H1 (cell line): ENCODE measurements at regions not wholly inside any gene's neighbourhood (a gene's known extent, or its start where the extent isn't known, plus 50 kb on each side); places are given as distances from the start of the nearest gene placed in this dataset.

Experiments
- CTCF ChIA-PET: fragments of 300-600 bp; sonication (Branson Sonifier 250); formaldehyde crosslinking; loops from one replicate; lab custom pipeline; 2021; ENCODE audit not compliant: partially characterized antibody; lab: Charles Lee
- POLR2A ChIA-PET: fragments of 300-600 bp; sonication (Branson Sonifier 250); formaldehyde crosslinking; loops from one replicate; lab custom pipeline; 2021; ENCODE audit warnings: inconsistent platforms; ENCODE audit not compliant: partially characterized antibody; lab: Charles Lee
- DNase-seq, 2 experiments: peaks; one replicate each; pipeline versions ENCODE4 v3.0.0 to v3.0.0-alpha.2; 2010 to 2022; ENCODE audit warnings: low spot score in 2 of 2, low read depth in 1 of 2, mixed read lengths in 1 of 2
- FAIRE-seq: peaks from 2 replicates; lab custom pipeline; 2011; peaks lifted over from hg19 to GRCh38; lab: Jason Lieb, UNC
- H2AFZ ChIP-seq: 2 replicates; pipeline ENCODE4 v1.8.1; 2012; ENCODE audit warnings: low read length, inconsistent platforms
- H2AK5ac ChIP-seq: 2 replicates; pipeline ENCODE4 v1.6.1; 2013; ENCODE audit warnings: low read depth, low read length
- H2BK120ac ChIP-seq: replicated peaks from 2 replicates; pipeline ENCODE3; 2013; ENCODE audit warnings: low read depth, low read length, inconsistent platforms
- H2BK12ac ChIP-seq: 2 replicates; pipeline ENCODE4 v1.6.1; 2013; ENCODE audit warnings: low read depth, low read length
- H2BK15ac ChIP-seq: 2 replicates; pipeline ENCODE4 v1.6.1; 2013; ENCODE audit warnings: low read length
- H2BK20ac ChIP-seq: 2 replicates; pipeline ENCODE4 v1.6.1; 2013; ENCODE audit warnings: low read length
- H2BK5ac ChIP-seq: 2 replicates; pipeline ENCODE4 v1.6.1; 2013; ENCODE audit warnings: low read depth, low read length
- H3K14ac ChIP-seq: 2 replicates; pipeline ENCODE4 v1.6.1; 2013; ENCODE audit warnings: inconsistent platforms; ENCODE audit not compliant: insufficient read length
- H3K18ac ChIP-seq: 2 replicates; pipeline ENCODE4 v1.6.1; 2013; ENCODE audit warnings: low read length; ENCODE audit errors: extremely low read depth
- H3K23ac ChIP-seq: 2 replicates; pipeline ENCODE4 v1.6.1; 2013; ENCODE audit warnings: inconsistent platforms; ENCODE audit not compliant: insufficient read length
- H3K23me2 ChIP-seq: 2 replicates; pipeline ENCODE4 v1.6.1; 2013; ENCODE audit warnings: low read depth, low read length
- H3K27ac ChIP-seq: 2 replicates; pipeline ENCODE4 v1.6.1; 2011; ENCODE audit warnings: low read depth, low read length, inconsistent platforms
- H3K27me3 ChIP-seq, 4 experiments: replicated peaks in 1 of 4; 1 replicate in 1 of 4; 2 replicates in 3 of 4; pipeline versions ENCODE4 v1.6.1 to v1.8.1; 2011 to 2013; ENCODE audit warnings: low read length in 3 of 4, mild to moderate bottlenecking in 3 of 4, inconsistent platforms in 2 of 4, mixed read lengths in 2 of 4, moderate library complexity in 1 of 4; ENCODE audit not compliant: control insufficient read depth in 3 of 4, insufficient read depth in 3 of 4; ENCODE audit errors: extremely low read depth in 1 of 4
- H3K36me3 ChIP-seq, 4 experiments: 2 replicates each; pipeline versions ENCODE4 v1.6.1 to v1.8.1; 2011 to 2013; ENCODE audit warnings: mild to moderate bottlenecking in 4 of 4, low read length in 3 of 4, moderate library complexity in 2 of 4, control low read depth in 1 of 4, inconsistent platforms in 1 of 4; ENCODE audit not compliant: insufficient read depth in 4 of 4, control insufficient read depth in 2 of 4
- H3K4ac ChIP-seq: replicated peaks from 2 replicates; pipeline ENCODE3; 2013; ENCODE audit warnings: low read length, low read depth, mixed read lengths, inconsistent platforms; ENCODE audit not compliant: insufficient read length
- H3K4me1 ChIP-seq, 4 experiments: replicated peaks in 1 of 4; 1 replicate in 1 of 4; 2 replicates in 3 of 4; pipeline versions ENCODE4 v1.6.1 to v1.8.1; 2011 to 2013; ENCODE audit warnings: low read length in 3 of 4, inconsistent platforms in 2 of 4, mixed read lengths in 1 of 4; ENCODE audit not compliant: insufficient read depth in 4 of 4, control insufficient read depth in 3 of 4
- H3K4me2 ChIP-seq, 2 experiments: 2 replicates each; pipeline versions ENCODE4 v1.6.1 to v1.8.1; 2011 to 2013; ENCODE audit warnings: low read depth in 2 of 2, low read length in 2 of 2, control low read depth in 1 of 2, inconsistent platforms in 1 of 2, mild to moderate bottlenecking in 1 of 2; ENCODE audit not compliant: insufficient read depth in 1 of 2
- H3K4me3 ChIP-seq, 4 experiments: fragments of 200-600, 300-600 bp in 1 of 4; sonication (generic), shearing (Covaris generic), sonication (Bioruptor Twin) in 1 of 4; 2 replicates each; pipeline versions ENCODE4 v1.5.1 to v1.8.1; 2011 to 2016; ENCODE audit warnings: low read length in 4 of 4, low read depth in 3 of 4, control low read depth in 2 of 4, inconsistent platforms in 2 of 4, mild to moderate bottlenecking in 2 of 4, mixed read lengths in 1 of 4, moderate library complexity in 1 of 4; ENCODE audit not compliant: insufficient read depth in 2 of 4; ENCODE audit errors: extremely low read depth in 1 of 4
- H3K56ac ChIP-seq: replicated peaks from 2 replicates; pipeline ENCODE3; 2013; ENCODE audit warnings: low read depth, mild to moderate bottlenecking, mixed read lengths, low read length, inconsistent platforms; ENCODE audit not compliant: insufficient read length
- H3K79me1 ChIP-seq: 2 replicates; pipeline ENCODE4 v1.6.1; 2013; ENCODE audit warnings: low read depth, low read length, control low read depth
- H3K79me2 ChIP-seq, 2 experiments: 2 replicates each; pipeline versions ENCODE4 v1.6.1 to v1.8.1; 2012 to 2013; ENCODE audit warnings: low read length in 2 of 2, mild to moderate bottlenecking in 2 of 2, inconsistent platforms in 1 of 2; ENCODE audit not compliant: insufficient read depth in 2 of 2, control insufficient read depth in 1 of 2
- H3K9ac ChIP-seq, 4 experiments: replicated peaks in 1 of 4; 1 replicate in 1 of 4; 2 replicates in 3 of 4; pipeline versions ENCODE4 v1.6.1 to v1.8.1; 2011 to 2013; ENCODE audit warnings: low read depth in 3 of 4, low read length in 3 of 4, control low read depth in 2 of 4, mild to moderate bottlenecking in 2 of 4, moderate library complexity in 2 of 4, inconsistent platforms in 1 of 4; ENCODE audit errors: extremely low read depth in 1 of 4
- H3K9me3 ChIP-seq, 2 experiments: 2 replicates each; pipeline versions ENCODE4 v1.6.1 to v1.8.1; 2012 to 2013; ENCODE audit warnings: mild to moderate bottlenecking in 2 of 2, moderate library complexity in 2 of 2, control low read depth in 1 of 2, inconsistent platforms in 1 of 2, low read depth in 1 of 2, low read length in 1 of 2, mixed read lengths in 1 of 2; ENCODE audit not compliant: insufficient read depth in 2 of 2
- H4K20me1 ChIP-seq, 2 experiments: replicated peaks in 1 of 2; 2 replicates each; pipeline versions ENCODE3 to v1.8.1; 2011 to 2013; ENCODE audit warnings: inconsistent platforms in 2 of 2, low read length in 2 of 2, mild to moderate bottlenecking in 1 of 2; ENCODE audit not compliant: insufficient read depth in 2 of 2, control insufficient read depth in 1 of 2
- H4K5ac ChIP-seq: 2 replicates; pipeline ENCODE4 v1.6.1; 2013; ENCODE audit warnings: low read length, low read depth, mixed read lengths, inconsistent platforms; ENCODE audit not compliant: insufficient read length
- H4K8ac ChIP-seq: 2 replicates; pipeline ENCODE4 v1.8.0; 2013; ENCODE audit warnings: mild to moderate bottlenecking, moderate library complexity, low read length, inconsistent platforms; ENCODE audit not compliant: insufficient read depth; ENCODE audit errors: extremely low read depth
- H4K91ac ChIP-seq: replicated peaks from 2 replicates; pipeline ENCODE3; 2013; ENCODE audit warnings: low read length, mixed read lengths, inconsistent platforms; ENCODE audit not compliant: insufficient read length
- ASH2L ChIP-seq: fragments of 200-600, 300-600 bp; sonication (generic); IDR thresholded peaks from one replicate; pipeline ENCODE4 v1.7.1; 2017; ENCODE audit warnings: low read length
- ATF2 ChIP-seq: IDR thresholded peaks from 2 replicates; pipeline ENCODE4 v1.6.1; 2012; ENCODE audit warnings: low read length, inconsistent platforms
- BACH1 ChIP-seq: IDR thresholded peaks from 2 replicates; pipeline ENCODE4 v1.6.1; 2012; ENCODE audit warnings: low read length, improper control_type of control experiment
- CBX5 ChIP-seq: fragments of 300-800, 300-1000 bp; sonication (generic); IDR thresholded peaks from 2 replicates; pipeline ENCODE4 v1.7.1; 2016; ENCODE audit warnings: antibody characterized with exemption, low read length, low read depth
- CHD2 ChIP-seq: IDR thresholded peaks from 2 replicates; pipeline ENCODE4 v1.6.1; 2012; ENCODE audit warnings: low read length, improper control_type of control experiment
- GABPA ChIP-seq: IDR thresholded peaks from 2 replicates; pipeline ENCODE4 v1.6.1; 2011; ENCODE audit warnings: mild to moderate bottlenecking, low read length, moderate library complexity, borderline replicate concordance; ENCODE audit not compliant: insufficient read depth
- JUND ChIP-seq: IDR thresholded peaks from 2 replicates; pipeline ENCODE4 v1.6.1; 2011; ENCODE audit warnings: mild to moderate bottlenecking, improper control_type of control experiment, low read length
- NRF1 ChIP-seq: IDR thresholded peaks from 2 replicates; pipeline ENCODE4 v1.6.1; 2011; ENCODE audit warnings: mild to moderate bottlenecking, low read depth, low read length, improper control_type of control experiment
- RXRA ChIP-seq: IDR thresholded peaks from 2 replicates; pipeline ENCODE4 v1.6.1; 2011; ENCODE audit warnings: low read depth, mild to moderate bottlenecking, low read length, moderate library complexity; ENCODE audit not compliant: insufficient read depth
- SAP30 ChIP-seq: fragments of 300-600 bp; sonication (generic); IDR thresholded peaks from 2 replicates; pipeline ENCODE4 v1.7.1; 2012; ENCODE audit warnings: low read length, moderate library complexity, mild to moderate bottlenecking, inconsistent platforms; ENCODE audit not compliant: insufficient read depth, insufficient replicate concordance
- SUZ12 ChIP-seq: fragments of 200-600 bp; sonication (generic); IDR thresholded peaks from 2 replicates; pipeline ENCODE4 v1.6.1; 2012; ENCODE audit warnings: mild to moderate bottlenecking, inconsistent platforms, low read length, moderate library complexity, mixed read lengths
- TCF12 ChIP-seq: IDR thresholded peaks from 2 replicates; pipeline ENCODE4 v1.6.1; 2011; ENCODE audit warnings: low read depth, mild to moderate bottlenecking, low read length
- YY1 ChIP-seq: IDR thresholded peaks from 2 replicates; pipeline ENCODE4 v1.6.1; 2011; ENCODE audit warnings: low read depth, mild to moderate bottlenecking, low read length
- WGBS, 2 experiments: shearing (Covaris generic) in 1 of 2; methylation state at CpG; one replicate each; pipeline versions ENCODE4 v1.1.6 to v1.1.7; 2013 to 2015; ENCODE audit warnings: low lambda C conversion rate in 2 of 2, mixed read lengths in 2 of 2, inconsistent platforms in 1 of 2, low coverage in 1 of 2, missing lambda C conversion rate in 1 of 2; ENCODE audit not compliant: insufficient replicate concordance in 2 of 2, insufficient coverage in 1 of 2, insufficient read length in 1 of 2; ENCODE audit errors: extremely low coverage in 1 of 2, missing lambda C conversion rate in 1 of 2; 5-methylcytosine and 5-hydroxymethylcytosine counted together

DNA sequence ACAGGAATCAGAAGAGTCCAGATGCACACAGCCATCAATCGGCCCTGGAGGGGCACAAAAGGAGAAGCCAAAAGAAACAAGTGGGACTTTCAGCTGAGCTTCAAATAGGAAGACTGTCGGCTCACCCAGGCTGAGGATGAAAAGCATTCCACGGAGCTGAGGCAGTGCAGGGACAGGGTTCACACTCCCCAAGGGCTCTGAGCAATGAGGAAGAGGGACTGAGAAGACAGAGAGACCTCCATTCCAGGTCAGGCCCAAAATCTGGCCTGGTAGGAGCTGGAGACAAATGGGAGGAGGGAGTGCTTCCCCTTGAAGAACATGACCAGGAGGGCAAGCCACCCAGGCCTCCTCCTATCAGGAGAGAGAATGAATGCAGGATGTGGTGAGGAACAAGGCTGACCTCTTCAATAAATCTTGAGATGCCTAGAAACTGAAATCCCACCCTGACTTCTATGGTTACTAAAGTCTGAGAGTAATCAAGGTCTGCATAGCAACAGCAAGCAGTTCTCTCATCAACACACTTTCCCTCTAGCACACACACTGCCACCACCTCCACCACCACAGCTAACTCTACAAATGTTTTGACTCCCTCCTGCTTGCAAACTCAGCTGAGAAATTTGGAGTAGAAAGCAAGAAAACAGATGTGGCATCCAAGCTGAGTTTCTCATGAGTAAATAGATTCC, 434.4 kb downstream of the TNS1 start:
- no peaks in the 10 kb centered on the region for H4K20me1 ChIP-seq
- FAIRE-seq = no peak
- no peak for DNase-seq
- H3K36me3 ChIP-seq = no peaks in the 10 kb centered on the region
- no peaks in the 10 kb centered on the region for H3K4me1 ChIP-seq
- H2BK5ac ChIP-seq = no peak overlapping the region
- H4K5ac ChIP-seq = no peak overlapping the region
- no peak overlapping the region for H3K27ac ChIP-seq
- no peaks in the 10 kb centered on the region; the same call in 1 of the 2 replicates for H3K23me2 ChIP-seq
- no peak overlapping the region for H2BK15ac ChIP-seq
- CTCF ChIA-PET = interaction anchor here (0.6 to 1.9 kb wide), 6 partner anchors 8 to 346 kb away, joined by 3 to 4 read pairs (median 3); no protein-coding TSS in a partner anchor
- H3K79me1 ChIP-seq = no peaks in the 10 kb centered on the region
- no peaks in the 10 kb centered on the region for H3K27me3 ChIP-seq
- no peak overlapping the region for H3K4me2 ChIP-seq
- no peak overlapping the region for H4K8ac ChIP-seq
- no peak overlapping the region for H3K4ac ChIP-seq
- no peak overlapping the region for H2BK120ac ChIP-seq
- no peak overlapping the region for H2AK5ac ChIP-seq
- no peak overlapping the region for H2BK20ac ChIP-seq
- H3K18ac ChIP-seq = no peak overlapping the region
- no peak overlapping the region for H2BK12ac ChIP-seq
- H3K9ac ChIP-seq = no peak overlapping the region
- WGBS, 2 experiments = 68% methylated on average over 3 of the region's 3 CpGs; no CpG with 5 or more reads in 1 of the 2 experiments
- POLR2A ChIA-PET = no interaction called here
- H3K79me2 ChIP-seq = no peaks in the 10 kb centered on the region
- H3K23ac ChIP-seq = no peak overlapping the region
- no peaks in the 10 kb centered on the region for H3K9me3 ChIP-seq
- no peak overlapping the region for H4K91ac ChIP-seq
- H3K14ac ChIP-seq = no peak overlapping the region
- H3K56ac ChIP-seq = no peak overlapping the region
- H3K4me3 ChIP-seq = no peak overlapping the region
- no peak overlapping the region for H2AFZ ChIP-seq
- no peak for TF ChIP-seq YY1
- no peak for TF ChIP-seq SUZ12
- no peak for TF ChIP-seq ATF2
- TF ChIP-seq JUND = no peak
- no peak for TF ChIP-seq CHD2
- no peak for TF ChIP-seq RXRA
- no peak for TF ChIP-seq GABPA
- no peak for TF ChIP-seq ASH2L
- no peak for TF ChIP-seq SAP30
- no peak for TF ChIP-seq NRF1
- no peak for TF ChIP-seq BACH1
- TF ChIP-seq TCF12 = no peak
- TF ChIP-seq CBX5 = no peak
